Pancreas (tissue), 10 donors: ENCODE measurements at regions not wholly inside any gene's neighbourhood (a gene's known extent, or its start where the extent isn't known, plus 50 kb on each side); places are given as distances from the start of the nearest gene placed in this dataset.

ENCODE experiments used
- ATAC-seq, 4 donors: fragments of 200-7000 bp; cut with Tn5 transposase; one replicate each; pipeline versions ENCODE4 v1.8.0 to v1.9.1; 2020; ENCODE audit warnings: mild to moderate bottlenecking in 4 of 4, moderate library complexity in 4 of 4
- DNase-seq, 6 donors: peaks; one replicate each; pipeline ENCODE4 v3.0.0-alpha.2; 2020
- FAIRE-seq: peaks from 2 replicates; lab custom pipeline; 2012; peaks lifted over from hg19 to GRCh38; lab: Jason Lieb, UNC
- H3K27ac ChIP-seq, 4 donors: fragments of 200-600 bp; sonication (generic); 1 replicate in 3 of 4; 2 replicates in 1 of 4; pipeline versions ENCODE4 v1.5.0 to v1.8.0; 2020
- H3K27me3 ChIP-seq, 4 donors: fragments of 200-600 bp; one replicate each; pipeline ENCODE4 v1.8.0; 2021
- H3K36me3 ChIP-seq, 3 donors: fragments of 200-600 bp; sonication (generic) in 1 of 3; one replicate each; pipeline versions ENCODE4 v1.5.0 to v1.8.0; 2020 to 2021
- H3K4me1 ChIP-seq, 3 donors: fragments of 200-600 bp; one replicate each; pipeline ENCODE4 v1.8.0; 2021
- H3K4me3 ChIP-seq, 4 donors: fragments of 200-600 bp; sonication (generic) in 2 of 4; one replicate each; pipeline versions ENCODE4 v1.5.0 to v1.8.0; 2020 to 2021
- H3K9me3 ChIP-seq, 4 donors: fragments of 200-600 bp; one replicate each; pipeline ENCODE4 v1.8.0; 2021
- CTCF ChIP-seq, 4 donors: fragments of 200-600 bp; sonication (generic) in 3 of 4; IDR thresholded peaks; one replicate each; pipeline versions ENCODE4 v1.5.0 to v1.8.0; 2021; ENCODE audit warnings: antibody characterized with exemption in 4 of 4
- WGBS, 2 donors: extraction: QIAGEN DNeasy Blood & Tissue Kit; methylation state at CpG; one replicate each; pipeline ENCODE4 v1.1.7; 2013; 5-methylcytosine and 5-hydroxymethylcytosine counted together
- intact Hi-C, 3 donors: fragments of 100-400 bp; cut with DNase I; formaldehyde crosslinking; loops; one replicate each; pipeline versions ENCODE4 v1.11.1 to v1.14.2; 2022
- donor health status: healthy with polysubstance abuse.
- donor health status: DM: no; HTN: no; CAD: no; lungs with moderate emphysema.
- donor health status: DM: no; HTN: no; CAD: no.
- donor health status: control.
- donor health status: control.
- donor health status: Bipolar disorder and iron deficiency.
- donor health status: DM: yes; HTN: yes; CAD: no.
- donor health status: DM: no; HTN: no; CAD: no.
- donor health status: DM: no; HTN: no; CAD: no.
- donor health status: DM: yes; HTN: yes; CAD: no.

- FAIRE-seq (no peak), ATAC-seq (no peak), DNase-seq (no peak)
- intact Hi-C loops, result no loop called here
- Histone ChIP-seq H3K4me3 (no peak overlapping the region), H3K27ac (no peak overlapping the region), H3K27me3 (no peaks in the 10 kb centered on the region), H3K4me1 (no peaks in the 10 kb centered on the region), H3K9me3 (no peaks in the 10 kb centered on the region), H3K36me3 (no peaks in the 10 kb centered on the region)
- WGBS, 2 donors, result 46 to 54% methylated on average over 5 of the region's 5 CpGs
- no peak for TF ChIP-seq CTCF (IDR thresholded peaks at IDR 0.05)
Measured at GRCh38 chr7:22008683-22009082, 63.0 kb upstream of the CDCA7L start.

DNA sequence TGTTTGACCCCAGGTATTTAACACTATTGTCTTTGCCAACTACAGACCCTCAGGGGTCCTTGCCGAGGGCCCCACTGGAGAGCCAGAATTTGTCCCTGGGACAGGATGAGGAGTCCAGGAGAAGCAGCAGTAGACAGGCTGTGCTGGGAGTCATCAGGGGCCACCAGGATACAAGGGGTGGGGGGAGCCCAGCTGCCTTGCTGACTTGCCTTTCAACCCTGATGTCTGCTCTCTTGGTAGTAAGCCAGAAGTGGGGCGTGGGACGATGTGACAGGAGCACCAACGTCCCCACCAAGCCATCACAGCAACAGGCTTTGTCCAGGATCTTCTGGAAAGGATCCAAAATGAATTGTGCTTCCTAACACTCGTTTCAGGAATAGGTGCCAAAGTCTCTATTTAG, 62.4 kb upstream of the CDCA7L start:
- ATAC-seq (no peak), DNase-seq (no peak), FAIRE-seq (no peak)
- Histone ChIP-seq H3K27ac (no peak overlapping the region), H3K4me3 (no peak overlapping the region), H3K27me3 (no peaks in the 10 kb centered on the region), H3K4me1 (no peaks in the 10 kb centered on the region), H3K9me3 (no peaks in the 10 kb centered on the region), H3K36me3 (no peaks in the 10 kb centered on the region)
- TF ChIP-seq CTCF (IDR thresholded peaks at IDR 0.05), result no peak
- intact Hi-C loops, result no loop called here
- WGBS, 2 donors, result 11 to 22% methylated on average over 5 of the region's 5 CpGs

DNA sequence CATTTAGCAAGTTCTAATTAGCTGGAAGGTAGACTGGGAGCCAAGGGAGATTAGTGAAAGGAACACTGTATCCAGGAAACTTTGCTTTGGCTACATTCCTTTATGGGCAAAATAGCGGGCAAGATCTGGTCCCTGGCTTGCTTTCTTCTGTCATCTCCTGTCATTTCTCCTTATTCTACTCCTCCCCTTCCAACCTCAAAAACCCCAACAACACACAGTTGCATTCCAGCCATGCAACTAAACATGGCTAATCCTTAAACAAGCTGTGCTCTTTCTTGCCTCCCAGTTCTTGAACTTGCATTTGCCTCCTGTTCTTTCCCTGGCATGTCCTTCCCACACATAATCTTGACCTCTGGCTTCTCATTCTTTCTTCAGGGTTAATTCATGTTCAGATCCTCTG, 59.5 kb upstream of the CDCA7L start:
- no peak overlapping the region for H3K27ac ChIP-seq
- no peak for TF ChIP-seq CTCF (IDR thresholded peaks at IDR 0.05)
- DNase-seq, result no peak
- ATAC-seq, result no peak
- FAIRE-seq, result no peak
- intact Hi-C loops, result no loop called here
- H3K27me3 ChIP-seq, result no peaks in the 10 kb centered on the region
- H3K36me3 ChIP-seq, result no peaks in the 10 kb centered on the region
- no peak overlapping the region for H3K4me3 ChIP-seq
- H3K9me3 ChIP-seq, result no peaks in the 10 kb centered on the region
- 72 to 88% methylated on average over 1 of the region's 1 CpG for WGBS, 2 donors
- H3K4me1 ChIP-seq, result no peaks in the 10 kb centered on the region

GRCh38 chr7:22002726-22003125, 57.0 kb upstream of the CDCA7L start:
- no peak for FAIRE-seq
- no peak for TF ChIP-seq CTCF (IDR thresholded peaks at IDR 0.05)

GRCh38 chr7:22001345-22002004, 55.8 kb upstream of the CDCA7L start:
- intact Hi-C loops, result no loop called here
- Histone ChIP-seq H3K4me3 (no peak overlapping the region), H3K27ac (no peak overlapping the region), H3K4me1 (no peaks in the 10 kb centered on the region), H3K9me3 (no peaks in the 10 kb centered on the region), H3K27me3 (no peaks in the 10 kb centered on the region), H3K36me3 (no peaks in the 10 kb centered on the region)
- DNase-seq (no peak), FAIRE-seq (peak; percentile 95), ATAC-seq (peak in 3 of 4 donors; percentile 71 to 89 (median 86))
- TF ChIP-seq CTCF (IDR thresholded peaks at IDR 0.05), result peak; percentile 63 to 83 (median 70)
- WGBS, 2 donors, result 10 to 12% methylated on average over 8 of the region's 8 CpGs

More at GRCh38 chr7:22002726-22003125, 57.0 kb upstream of the CDCA7L start:
- no peaks in the 10 kb centered on the region for H3K9me3 ChIP-seq
- intact Hi-C loops, result no loop called here
- H3K4me3 ChIP-seq, result no peak overlapping the region
- H3K27me3 ChIP-seq, result no peaks in the 10 kb centered on the region
- H3K36me3 ChIP-seq, result no peaks in the 10 kb centered on the region
- 30 to 42% methylated on average over 1 of the region's 1 CpG for WGBS, 2 donors
- no peak for ATAC-seq
- no peak overlapping the region for H3K27ac ChIP-seq
- H3K4me1 ChIP-seq, result no peaks in the 10 kb centered on the region
- no peak for DNase-seq
